ENCODE measurements at regions not wholly inside any gene's neighbourhood (a gene's known extent, or its start where the extent isn't known, plus 50 kb on each side); places are given as distances from the start of the nearest gene placed in this dataset.

GRCh38 chr11:37621662-37622061 lies 1023.6 kb upstream of the RAG2 start:
- DNase-seq (ENCODE audit: low spot score) = no peak

- DNase-seq (ENCODE audit: low spot score) = no peak
Observed at GRCh38 chr11:37616291-37616690, 1018.3 kb upstream of the RAG2 start.

GRCh38 chr11:37613031-37613430 lies 1015.0 kb upstream of the RAG2 start:
- no peak for DNase-seq (ENCODE audit: low spot score)

GRCh38 chr11:37612146-37612545 lies 1014.1 kb upstream of the RAG2 start:
- DNase-seq (ENCODE audit: low spot score) = no peak

- no peak for DNase-seq (ENCODE audit: low spot score)
Observed at GRCh38 chr11:37605229-37605628, 1007.2 kb upstream of the RAG2 start.

- DNase-seq (ENCODE audit: low spot score) = no peak
Observed at GRCh38 chr11:37598381-37598780, 1000.3 kb upstream of the RAG2 start.

- DNase-seq (ENCODE audit: low spot score) = no peak
Observed at GRCh38 chr11:37597776-37598175, 999.7 kb upstream of the RAG2 start.

- DNase-seq (ENCODE audit: low spot score) = no peak
Observed at GRCh38 chr11:37595845-37596244, 997.8 kb upstream of the RAG2 start.

- DNase-seq (ENCODE audit: low spot score) = no peak
Observed at GRCh38 chr11:37574361-37574760, 976.3 kb upstream of the RAG2 start.

GRCh38 chr11:37572491-37573171 lies 974.6 kb upstream of the RAG2 start:
- no peak for DNase-seq (ENCODE audit: low spot score)

GRCh38 chr11:37571246-37571645 lies 973.2 kb upstream of the RAG2 start:
- no peak for DNase-seq (ENCODE audit: low spot score)

- DNase-seq (ENCODE audit: low spot score) = no peak
Observed at GRCh38 chr11:37560991-37561390, 963.0 kb upstream of the RAG2 start.

- DNase-seq (ENCODE audit: low spot score) = no peak
Observed at GRCh38 chr11:37560346-37560745, 962.3 kb upstream of the RAG2 start.

GRCh38 chr11:37558619-37559210 lies 960.7 kb upstream of the RAG2 start:
- DNase-seq (ENCODE audit: low spot score) = no peak

- DNase-seq (ENCODE audit: low spot score) = no peak
Observed at GRCh38 chr11:37557990-37558389, 960.0 kb upstream of the RAG2 start.

GRCh38 chr11:37552284-37552683 lies 954.2 kb upstream of the RAG2 start:
- DNase-seq (ENCODE audit: low spot score) = no peak

GRCh38 chr11:37544491-37544890 lies 946.5 kb upstream of the RAG2 start:
- DNase-seq (ENCODE audit: low spot score) = no peak

GRCh38 chr11:37533830-37534229 lies 935.8 kb upstream of the RAG2 start:
- DNase-seq (ENCODE audit: low spot score) = no peak

GRCh38 chr11:37533087-37533486 lies 935.1 kb upstream of the RAG2 start:
- DNase-seq (ENCODE audit: low spot score) = no peak

- no peak for DNase-seq (ENCODE audit: low spot score)
Observed at GRCh38 chr11:37532271-37532670, 934.2 kb upstream of the RAG2 start.

GRCh38 chr11:37527545-37527944 lies 929.5 kb upstream of the RAG2 start:
- no peak for DNase-seq (ENCODE audit: low spot score)

- DNase-seq (ENCODE audit: low spot score) = no peak
Observed at GRCh38 chr11:37525336-37525735, 927.3 kb upstream of the RAG2 start.

- no peak for DNase-seq (ENCODE audit: low spot score)
Observed at GRCh38 chr11:37519781-37520180, 921.7 kb upstream of the RAG2 start.

- DNase-seq (ENCODE audit: low spot score) = no peak
Observed at GRCh38 chr11:37512156-37512780, 914.2 kb upstream of the RAG2 start.
